SW 1271 (cell line): ENCODE measurements at regions not wholly inside any gene's neighbourhood (a gene's known extent, or its start where the extent isn't known, plus 50 kb on each side); places are given as distances from the start of the nearest gene placed in this dataset.

Source experiments
- DNase-seq, 2 experiments: peaks; one replicate each; lab custom pipeline; 2025; lab: John Stamatoyannopoulos, UW

DNA sequence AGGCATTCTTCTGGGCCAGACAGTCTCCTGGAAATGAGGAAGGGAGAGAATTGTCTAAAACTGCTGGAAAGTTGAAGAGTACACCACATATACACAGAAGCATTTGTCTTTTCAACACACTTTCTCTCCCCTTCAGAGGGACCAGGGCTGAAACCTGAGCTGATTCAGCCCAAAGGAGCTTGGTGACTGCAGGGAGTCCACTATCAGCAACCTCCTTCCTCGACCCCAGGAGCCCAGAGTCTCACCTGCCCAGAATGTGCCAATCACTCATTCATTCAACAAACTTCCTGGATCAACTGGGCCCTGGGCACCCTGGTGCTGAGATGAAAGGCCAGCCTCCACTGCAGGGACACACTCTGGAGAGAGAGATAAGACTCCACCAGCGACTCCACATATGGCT lies 128.9 kb upstream of the VSTM2B start:
- DNase-seq = no peak

DNA sequence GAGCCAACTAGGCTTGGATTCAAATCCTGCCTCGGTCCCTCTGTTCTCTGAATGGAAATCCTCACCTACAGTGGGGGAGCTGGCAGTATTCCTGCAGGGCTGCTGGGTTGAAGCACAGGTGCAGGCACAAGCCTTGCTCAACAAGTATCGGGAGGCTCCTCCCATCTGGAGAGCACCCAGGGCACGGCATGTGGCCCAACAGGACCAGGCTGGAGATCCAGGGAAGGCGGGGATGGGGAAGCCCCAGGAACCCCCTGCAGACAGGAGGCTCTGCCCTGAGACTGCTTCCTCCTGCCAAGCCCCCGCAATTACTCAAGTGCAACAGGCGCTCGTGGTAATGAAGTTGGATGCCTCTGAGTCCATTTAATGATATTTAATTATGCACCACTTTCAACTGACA lies 128.0 kb upstream of the VSTM2B start:
- DNase-seq = no peak

DNA sequence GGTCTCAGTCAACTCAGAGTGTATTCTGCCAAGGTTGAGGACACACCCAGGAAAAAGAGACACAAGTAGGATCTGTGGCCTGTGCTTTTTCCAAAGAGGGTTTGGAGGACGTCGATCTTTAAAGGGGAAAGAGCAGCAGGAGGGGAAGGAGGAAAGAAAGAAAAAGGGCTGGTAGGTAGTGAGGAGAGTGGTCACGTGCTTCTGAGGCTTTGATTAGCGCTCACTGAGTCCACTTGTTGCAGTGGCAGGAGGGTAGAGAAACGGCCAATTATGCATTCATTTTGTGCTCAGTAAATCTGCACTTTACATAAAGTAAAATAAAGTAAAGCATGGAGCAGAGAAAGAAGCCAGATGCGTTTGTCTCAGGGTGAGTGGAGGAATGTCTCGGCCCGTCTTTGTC lies 126.0 kb upstream of the VSTM2B start:
- no peak for DNase-seq

DNA sequence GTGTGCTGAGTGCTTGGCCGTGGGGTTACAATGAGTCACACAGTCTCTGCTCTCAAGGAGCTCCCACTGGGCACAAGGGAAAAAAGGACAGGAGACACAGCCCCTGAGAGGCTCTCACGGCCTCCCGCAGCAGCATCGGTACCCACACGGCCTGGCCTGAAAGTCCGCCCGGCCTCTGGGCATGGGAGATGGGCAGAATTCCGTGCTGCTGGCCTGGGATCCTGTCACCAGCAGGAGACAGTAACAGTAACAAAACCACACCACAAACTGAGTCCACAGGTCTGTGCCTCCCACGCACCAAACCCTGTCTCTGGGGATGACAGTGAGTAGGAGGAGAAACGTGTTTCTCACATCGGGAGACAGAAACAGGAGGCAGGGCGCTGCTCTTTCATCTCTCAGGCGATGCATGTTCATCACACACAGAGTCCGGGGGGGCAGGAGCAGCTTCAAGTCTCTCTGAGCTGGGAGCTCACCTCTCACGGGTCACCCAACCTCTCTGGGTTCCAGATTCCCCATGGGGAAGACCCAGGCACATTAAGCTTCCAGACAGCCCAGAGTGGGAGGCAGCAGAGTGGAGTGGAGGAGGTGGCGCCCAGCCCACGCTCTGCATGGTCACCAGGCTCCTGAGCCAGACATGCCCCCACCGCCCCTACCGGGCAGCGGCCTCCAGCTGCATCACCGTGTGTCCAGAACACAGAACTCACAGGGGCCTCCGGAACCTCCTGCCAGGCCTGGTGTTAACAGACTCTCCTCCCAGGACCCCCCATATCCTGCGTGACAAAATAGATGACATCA lies 124.7 kb upstream of the VSTM2B start:
- no peak for DNase-seq

DNA sequence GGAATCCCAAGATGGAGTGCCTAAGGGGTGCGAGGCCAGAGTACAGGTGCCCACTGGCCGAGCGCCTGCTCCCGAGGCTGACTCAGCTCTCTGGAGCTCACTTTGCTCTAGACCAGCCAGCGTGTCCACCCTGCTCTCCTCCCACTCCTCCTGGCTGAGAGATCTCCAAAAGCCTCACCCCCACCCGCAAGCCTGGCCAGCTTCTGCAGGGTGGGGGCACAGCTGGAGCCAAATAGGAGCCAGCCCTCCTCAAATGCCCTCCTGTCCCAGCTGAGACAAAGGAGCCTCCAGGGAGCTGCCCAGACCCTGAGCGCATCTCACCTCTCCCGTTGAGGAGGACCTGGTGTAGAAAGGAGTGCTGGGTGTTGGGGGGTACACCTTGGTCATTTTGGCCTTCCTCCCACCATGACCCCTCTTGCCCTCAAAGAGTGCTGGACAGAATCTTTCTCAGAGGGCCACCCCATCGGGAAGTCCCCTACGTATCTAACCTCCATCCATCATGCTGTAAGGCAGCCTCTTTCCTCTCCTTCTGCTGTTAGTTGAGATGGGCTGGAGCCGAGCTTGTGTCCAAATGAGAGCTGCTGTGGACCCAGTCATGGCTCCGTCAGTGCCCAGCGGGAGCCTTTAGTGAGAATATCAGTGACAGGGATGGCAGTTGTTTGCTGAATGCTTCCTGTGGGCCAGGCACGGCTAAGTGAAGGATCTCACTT lies 123.9 kb upstream of the VSTM2B start:
- DNase-seq = no peak

DNA sequence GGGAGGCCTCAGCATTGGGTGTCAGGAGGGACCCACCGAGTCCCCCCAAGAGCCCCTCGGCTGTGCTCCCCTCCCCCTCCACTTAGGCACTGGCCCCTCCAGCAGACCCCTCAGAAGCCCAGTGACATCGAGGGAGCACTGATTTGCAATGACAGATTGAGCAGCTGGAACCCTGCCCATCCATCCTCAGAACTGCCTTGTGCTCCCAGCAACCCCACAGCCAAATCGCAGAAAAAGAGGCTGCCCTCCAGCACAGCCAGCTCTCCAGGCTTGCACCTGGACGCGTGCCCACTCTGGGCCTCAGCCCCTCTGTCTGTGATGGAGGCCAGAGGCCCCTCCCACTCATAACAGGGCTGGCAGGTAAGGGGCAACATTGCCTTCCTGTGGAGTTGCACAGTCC lies 123.2 kb upstream of the VSTM2B start:
- no peak for DNase-seq

DNA sequence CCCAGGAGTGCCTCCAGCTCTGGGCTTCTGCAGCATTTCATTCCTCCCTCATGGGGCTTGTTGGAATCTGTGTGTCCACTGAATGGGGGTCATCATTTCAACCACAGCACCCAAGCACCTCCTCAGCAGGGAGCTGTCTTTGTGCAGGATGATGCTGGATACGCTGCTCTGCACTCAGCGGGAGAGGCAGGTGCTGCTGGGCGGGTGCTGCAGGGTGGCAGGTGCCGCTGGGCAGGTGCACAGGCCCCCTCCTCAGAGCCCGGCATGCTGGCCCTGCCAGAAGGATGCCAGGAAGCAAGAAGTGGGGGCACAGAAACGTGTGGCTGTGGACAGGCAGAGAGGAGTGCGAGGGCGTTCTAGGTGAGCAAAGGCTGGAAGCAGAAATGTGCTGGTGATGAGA lies 121.8 kb upstream of the VSTM2B start:
- no peak for DNase-seq

DNA sequence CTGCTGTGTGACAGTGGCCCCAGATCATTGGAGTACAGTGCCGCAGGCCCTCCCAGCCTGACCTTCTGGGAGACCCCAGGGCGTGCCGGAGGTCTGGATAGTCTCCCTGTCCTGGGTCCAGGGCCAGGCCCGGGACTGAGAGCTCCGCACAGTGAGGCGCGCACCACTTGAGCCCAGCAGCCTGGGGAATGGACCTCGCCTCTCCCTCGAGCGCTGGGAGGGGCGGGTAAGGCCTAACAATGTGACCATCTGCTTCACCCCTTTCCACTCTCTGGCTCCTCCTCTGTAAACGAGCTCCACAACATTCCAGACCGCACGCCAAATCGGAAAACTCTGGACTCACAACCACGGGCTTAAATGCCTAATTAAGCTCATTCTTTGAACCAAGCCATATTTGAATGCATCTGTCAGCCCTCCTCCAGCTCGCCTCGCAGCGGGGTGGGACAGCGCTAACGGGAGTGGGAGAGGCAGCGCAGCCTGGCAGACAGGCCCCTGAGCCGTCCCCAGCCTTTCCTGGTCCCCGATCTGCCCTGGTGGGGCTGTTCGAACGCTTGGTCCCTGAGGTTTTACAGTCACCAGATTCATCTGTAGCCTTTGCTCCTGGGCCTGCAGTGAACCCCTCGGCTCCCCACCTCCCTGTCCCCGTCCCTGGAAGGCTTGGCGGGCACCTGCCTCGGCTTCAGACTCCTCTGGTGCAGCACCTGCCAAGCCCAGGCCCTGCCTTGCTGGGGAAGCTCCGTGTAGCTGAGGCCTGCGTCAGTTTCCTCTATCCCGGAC lies 120.7 kb upstream of the VSTM2B start:
- no peak for DNase-seq

DNA sequence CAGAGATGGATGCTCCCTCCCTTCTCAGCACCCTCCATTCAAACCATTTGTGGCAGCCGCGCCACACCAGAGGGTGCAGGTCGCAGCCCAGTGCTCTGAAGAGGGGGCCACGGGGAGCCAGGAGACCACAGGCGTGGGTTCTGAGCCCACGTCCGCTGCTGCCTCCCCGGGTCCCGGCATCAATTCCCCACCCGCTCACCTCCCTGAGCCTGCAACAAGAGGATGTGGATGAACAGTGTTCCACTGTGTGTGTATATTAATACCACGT lies 120.1 kb upstream of the VSTM2B start:
- no peak for DNase-seq

DNA sequence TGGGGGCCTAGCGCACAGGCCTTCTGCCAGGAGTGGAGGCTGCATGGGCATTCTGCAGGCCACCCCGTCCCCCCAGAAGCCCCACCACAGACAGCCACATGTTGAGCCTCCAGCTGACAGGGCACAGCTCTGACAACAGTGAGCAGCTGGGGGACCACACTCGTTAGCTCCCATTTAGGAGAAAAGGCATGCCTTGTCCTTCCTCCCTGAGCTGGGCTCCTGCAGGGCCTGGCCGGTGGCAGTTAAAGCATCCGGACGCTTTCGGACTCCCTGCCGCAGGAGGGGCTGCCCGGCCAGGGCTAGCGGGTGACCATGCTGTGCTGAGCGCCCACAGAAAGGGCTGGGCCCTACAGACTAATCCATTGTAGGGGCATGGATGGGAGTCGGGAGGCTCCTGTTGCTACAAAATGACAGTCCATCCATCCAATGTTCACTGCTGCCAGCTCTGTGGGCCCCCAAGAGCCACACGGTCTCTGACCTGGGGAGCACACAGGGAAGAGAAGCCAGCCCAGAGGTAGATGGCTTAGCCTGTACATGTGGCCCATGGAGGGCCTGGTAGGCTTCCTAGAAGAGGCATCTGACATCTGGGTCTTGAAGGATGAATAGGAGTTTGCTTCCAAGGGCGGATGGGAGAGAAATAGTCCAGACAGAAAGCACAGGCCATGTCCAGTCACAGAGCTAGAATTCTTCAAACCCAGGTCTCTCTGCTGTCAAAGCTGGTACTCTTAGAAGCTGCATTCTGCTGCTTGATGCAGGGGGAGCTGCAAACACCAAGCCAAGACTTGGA lies 116.5 kb upstream of the VSTM2B start:
- DNase-seq = no peak

DNA sequence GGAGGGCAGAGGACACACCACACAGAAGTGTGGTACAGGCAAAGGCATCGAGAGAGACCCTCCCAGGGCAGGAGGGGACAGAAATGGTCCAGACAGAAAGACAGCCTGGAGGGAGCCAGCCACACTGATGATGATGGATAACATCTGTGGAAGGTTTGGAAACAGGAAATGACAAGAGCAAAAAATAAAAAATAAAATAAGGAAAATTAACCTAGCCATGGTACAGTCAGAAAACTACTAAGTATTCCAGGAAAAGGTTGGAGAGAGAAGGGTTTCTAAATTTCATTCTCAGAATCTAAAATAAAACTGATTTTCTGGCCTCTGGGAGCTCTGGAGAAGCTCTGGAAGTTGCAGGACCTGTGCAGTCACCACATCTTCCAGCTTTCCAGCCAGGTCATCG lies 115.2 kb upstream of the VSTM2B start:
- no peak for DNase-seq

DNA sequence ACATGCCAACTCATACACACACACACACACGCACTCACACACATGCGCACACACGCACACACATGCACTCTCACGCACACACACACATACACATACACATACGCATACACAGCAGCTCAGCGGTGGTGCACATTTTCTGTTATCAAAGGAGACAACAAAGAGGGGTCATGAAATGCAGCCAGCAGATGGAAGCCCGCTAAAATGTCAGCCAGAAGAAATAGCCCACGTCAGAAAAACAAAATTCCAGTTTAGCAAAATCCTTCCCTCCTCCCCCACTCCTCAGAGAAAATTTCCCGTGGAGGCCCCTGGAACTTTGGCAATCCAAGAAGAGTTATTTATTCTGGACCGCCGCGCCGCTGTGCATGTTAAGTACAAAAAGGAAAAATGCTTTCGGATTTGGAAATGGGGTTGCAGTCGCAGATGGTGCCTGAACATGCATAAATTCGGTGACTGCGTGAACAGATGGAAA lies 114.6 kb upstream of the VSTM2B start:
- DNase-seq = no peak

DNA sequence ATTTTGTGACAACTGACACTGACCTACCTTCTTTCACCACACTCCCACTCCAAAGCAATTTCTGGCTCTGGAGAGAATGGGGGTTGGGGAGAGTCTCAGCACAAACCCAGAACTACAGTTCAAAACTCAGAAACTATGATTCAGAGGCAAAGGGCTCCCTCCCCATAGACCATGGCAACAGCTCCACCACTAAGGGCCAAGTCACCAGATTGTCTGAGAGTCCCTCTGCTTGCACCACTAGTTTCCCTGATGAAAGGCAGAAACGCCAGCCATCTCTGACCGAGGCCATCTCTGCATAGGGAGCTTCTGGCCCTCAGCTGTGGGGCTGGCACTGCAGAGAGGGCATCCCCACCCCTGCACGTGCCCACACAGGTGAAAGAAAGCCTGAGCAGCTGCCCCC lies 112.4 kb upstream of the VSTM2B start:
- no peak for DNase-seq

DNA sequence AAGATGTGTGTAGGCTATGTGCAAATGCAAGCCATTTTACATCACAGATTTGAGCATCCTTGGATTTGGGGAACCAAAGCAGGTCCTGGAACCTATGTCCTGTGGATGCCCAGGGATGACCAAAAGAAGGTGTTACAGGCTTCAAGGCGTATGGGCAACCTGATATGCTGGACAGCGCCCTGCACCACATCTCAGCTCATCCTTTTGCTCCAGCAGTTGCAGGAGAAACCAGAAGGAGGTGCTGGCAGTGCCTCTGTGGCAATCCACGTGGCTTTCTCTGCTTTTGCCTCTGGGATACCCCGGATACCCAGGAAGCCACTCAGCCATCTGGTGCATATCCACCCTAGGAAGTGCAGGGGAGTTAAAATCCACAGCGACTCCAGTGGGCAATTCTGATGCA lies 110.3 kb upstream of the VSTM2B start:
- no peak for DNase-seq

DNA sequence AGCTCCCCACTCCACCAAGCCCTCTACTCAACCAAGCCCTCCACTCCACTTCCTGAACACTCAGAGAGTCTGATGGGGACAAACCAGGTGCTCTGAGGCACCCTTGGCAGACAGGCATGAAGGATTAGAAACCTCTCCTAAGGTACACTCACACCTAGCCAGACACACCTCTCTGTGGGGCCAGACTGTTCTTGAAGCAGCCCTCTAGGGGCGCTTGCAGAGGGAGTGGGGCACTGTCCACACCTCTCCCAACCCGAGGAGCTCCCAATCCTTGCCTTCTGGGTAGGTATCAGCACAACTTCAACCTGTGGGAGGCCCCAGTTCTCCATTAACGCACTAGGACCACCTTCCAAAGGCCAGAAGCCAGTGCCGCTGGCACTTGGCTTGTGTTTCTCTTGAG lies 108.7 kb upstream of the VSTM2B start:
- no peak for DNase-seq

DNA sequence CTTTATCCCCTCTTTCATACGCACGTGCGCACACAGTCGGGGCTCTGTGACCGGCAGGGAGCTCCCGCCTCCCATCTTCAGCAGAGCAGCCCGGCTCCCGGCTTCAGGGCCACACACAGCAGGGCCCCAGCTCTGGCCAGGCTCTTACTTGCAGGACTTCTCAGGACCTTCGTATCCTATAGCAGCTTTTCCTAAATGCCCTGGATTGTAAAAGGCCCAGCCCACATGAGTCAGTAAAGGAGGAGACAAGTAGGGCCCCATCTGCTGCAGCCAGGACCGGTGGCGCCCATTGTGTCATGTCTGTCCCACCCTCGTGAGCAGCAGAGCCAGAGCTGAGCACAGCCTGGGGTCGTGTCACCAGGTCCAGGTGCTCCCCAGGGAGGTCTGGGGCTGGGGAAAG lies 107.6 kb upstream of the VSTM2B start:
- DNase-seq = no peak

DNA sequence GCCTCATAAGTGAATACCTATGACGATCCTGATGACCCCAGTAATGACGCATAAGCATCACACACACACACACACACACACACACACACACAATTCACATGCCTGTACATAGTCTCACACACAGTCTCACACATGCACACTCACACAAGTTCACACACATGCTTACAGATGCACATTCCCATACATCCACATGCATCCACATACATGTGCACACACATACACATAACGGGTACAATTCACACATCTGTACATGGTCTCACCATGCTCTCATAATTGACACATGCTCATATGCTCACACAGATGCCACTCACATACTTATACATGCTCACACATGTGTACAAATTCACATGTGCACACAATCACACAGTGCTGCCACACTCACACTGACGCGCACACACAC lies 105.7 kb upstream of the VSTM2B start:
- no peak for DNase-seq

DNA sequence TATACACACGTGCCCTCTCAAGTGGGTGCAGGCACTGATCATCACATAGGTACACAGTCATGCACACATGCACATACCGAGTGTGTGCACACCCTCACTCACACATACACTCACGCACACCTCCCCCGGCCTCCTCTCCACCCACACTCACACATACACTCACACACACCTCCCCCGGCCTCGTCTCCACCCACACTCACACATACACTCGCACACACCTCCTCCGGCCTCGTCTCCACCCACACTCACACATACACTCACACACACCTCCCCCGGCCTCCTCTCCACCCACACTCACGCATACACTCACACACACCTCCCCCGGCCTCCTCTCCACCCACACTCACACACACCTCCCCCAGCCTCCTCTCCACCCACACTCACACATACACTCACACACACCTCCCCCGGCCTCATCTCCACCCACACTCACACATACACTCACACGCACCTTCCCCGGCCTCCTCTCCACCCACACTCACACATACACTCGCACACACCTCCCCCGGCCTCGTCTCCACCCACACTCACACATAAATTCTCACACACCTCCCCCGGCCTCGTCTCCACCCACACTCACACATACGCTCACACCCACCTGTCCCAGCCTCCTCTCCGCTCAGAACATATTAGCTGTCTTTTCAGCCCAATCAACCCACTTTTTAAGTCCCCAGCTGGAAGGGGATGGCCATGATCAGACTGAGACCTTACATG lies 105.2 kb upstream of the VSTM2B start:
- no peak for DNase-seq

DNA sequence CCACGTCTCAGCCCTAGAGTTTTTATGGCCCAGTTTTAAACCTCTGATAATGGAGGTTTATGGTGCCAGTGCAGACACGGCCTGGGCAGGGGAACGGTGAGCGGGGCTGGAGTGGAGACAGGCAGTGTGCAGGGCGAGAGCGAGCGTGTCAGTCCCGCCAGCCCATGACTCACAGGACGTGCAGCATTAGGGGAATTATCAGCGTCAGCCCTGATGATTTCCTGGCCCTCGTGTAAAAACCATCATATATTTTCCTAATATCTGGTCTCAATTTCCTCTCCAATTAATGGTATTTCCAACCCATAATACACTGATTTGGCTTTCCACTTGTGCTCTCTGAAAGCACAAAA lies 104.6 kb upstream of the VSTM2B start:
- no peak for DNase-seq

DNA sequence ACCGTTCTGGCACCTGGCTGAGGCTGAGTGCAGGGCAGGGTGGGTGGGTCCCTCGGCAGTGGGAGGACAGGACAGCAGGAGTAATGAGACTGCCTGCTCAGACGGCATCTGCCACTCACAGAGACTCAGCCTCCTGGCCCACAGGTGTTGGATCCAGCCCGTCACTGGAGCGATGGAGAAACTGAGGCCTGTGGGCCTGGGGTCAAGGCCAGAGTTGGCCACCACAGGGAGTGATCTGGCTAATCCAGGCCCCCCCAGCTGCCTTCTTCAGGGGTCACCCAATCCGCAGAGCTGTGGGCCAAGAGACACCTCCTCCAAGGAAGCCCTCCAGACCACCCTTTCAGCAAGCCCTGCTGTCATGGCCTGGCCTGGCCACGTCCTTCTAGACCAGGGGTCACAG lies 103.7 kb upstream of the VSTM2B start:
- DNase-seq = no peak

DNA sequence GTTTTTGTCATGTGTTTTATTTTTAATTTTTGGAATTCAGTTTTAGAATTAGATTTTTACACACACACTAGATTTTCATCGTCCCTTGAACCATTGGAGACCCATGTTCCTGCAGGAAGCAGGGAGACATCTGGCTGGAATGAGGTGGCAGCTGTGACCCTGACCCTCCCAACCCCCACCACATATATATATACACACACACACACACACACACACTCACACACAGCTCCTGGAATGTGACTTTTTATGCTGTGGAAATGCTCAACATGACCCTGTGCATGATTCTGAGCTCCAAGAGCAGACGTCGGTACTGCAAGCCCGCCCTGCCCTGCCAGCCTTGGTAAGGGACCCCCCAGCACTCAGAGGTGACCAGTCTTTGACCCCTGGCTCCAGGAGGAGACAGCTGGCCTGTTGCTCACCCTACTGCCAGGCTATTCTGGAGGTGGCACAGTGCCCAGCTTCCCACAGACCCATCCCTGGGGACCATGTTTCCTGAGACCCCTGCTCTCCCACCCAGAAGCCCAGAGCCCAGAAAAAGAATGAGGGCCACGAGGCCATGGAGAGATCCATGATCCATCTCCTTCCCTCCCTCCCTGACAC lies 103.2 kb upstream of the VSTM2B start:
- no peak for DNase-seq
